ENCODE measurements at regions not wholly inside any gene's neighbourhood (a gene's known extent, or its start where the extent isn't known, plus 50 kb on each side); places are given as distances from the start of the nearest gene placed in this dataset.

DNA sequence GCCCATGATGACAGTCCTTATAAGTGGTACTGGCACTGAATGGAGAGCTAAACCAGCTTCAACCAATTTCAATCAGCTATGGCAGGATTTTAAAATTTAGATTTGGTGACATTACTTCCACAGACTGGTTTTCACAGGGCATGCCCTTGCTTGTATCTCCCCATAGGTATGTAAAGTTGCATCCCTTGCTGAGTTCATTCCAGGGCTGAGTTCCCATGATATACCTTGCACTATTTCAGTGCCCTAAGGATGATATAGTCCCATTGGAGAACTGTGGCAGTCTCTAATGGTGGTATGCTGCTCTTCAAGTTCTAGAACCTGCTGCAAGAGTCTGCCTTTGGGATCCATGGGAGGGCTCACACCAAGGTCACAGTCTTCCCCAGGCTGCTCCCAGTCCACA is 232.7 kb upstream of the MOCS1 start:
- H3K9me3 ChIP-seq = no peaks in the 10 kb centered on the region
- ATAC-seq (no peak), DNase-seq (no peak)
- no peaks in the 10 kb centered on the region for H3K36me3 ChIP-seq (replicated peaks in 1 of 2; ENCODE audit: insufficient read depth in 1 of 2, low read depth in 2 of 2)
- no peak for TF ChIP-seq POLR2A (IDR thresholded peaks at IDR 0.05)
- TF ChIP-seq, protein P1, sequence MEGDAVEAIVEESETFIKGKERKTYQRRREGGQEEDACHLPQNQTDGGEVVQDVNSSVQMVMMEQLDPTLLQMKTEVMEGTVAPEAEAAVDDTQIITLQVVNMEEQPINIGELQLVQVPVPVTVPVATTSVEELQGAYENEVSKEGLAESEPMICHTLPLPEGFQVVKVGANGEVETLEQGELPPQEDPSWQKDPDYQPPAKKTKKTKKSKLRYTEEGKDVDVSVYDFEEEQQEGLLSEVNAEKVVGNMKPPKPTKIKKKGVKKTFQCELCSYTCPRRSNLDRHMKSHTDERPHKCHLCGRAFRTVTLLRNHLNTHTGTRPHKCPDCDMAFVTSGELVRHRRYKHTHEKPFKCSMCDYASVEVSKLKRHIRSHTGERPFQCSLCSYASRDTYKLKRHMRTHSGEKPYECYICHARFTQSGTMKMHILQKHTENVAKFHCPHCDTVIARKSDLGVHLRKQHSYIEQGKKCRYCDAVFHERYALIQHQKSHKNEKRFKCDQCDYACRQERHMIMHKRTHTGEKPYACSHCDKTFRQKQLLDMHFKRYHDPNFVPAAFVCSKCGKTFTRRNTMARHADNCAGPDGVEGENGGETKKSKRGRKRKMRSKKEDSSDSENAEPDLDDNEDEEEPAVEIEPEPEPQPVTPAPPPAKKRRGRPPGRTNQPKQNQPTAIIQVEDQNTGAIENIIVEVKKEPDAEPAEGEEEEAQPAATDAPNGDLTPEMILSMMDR (IDR thresholded peaks at IDR 0.05) = no peak
- no peaks in the 10 kb centered on the region for H3K27me3 ChIP-seq
- no peak overlapping the region for H3K27ac ChIP-seq
- peaks cover 20% of the 10 kb centered on the region for H3K4me1 ChIP-seq
- intact Hi-C loops (cut with DNase I) = no loop called here
- H3K4me3 ChIP-seq = no peak overlapping the region

DNA sequence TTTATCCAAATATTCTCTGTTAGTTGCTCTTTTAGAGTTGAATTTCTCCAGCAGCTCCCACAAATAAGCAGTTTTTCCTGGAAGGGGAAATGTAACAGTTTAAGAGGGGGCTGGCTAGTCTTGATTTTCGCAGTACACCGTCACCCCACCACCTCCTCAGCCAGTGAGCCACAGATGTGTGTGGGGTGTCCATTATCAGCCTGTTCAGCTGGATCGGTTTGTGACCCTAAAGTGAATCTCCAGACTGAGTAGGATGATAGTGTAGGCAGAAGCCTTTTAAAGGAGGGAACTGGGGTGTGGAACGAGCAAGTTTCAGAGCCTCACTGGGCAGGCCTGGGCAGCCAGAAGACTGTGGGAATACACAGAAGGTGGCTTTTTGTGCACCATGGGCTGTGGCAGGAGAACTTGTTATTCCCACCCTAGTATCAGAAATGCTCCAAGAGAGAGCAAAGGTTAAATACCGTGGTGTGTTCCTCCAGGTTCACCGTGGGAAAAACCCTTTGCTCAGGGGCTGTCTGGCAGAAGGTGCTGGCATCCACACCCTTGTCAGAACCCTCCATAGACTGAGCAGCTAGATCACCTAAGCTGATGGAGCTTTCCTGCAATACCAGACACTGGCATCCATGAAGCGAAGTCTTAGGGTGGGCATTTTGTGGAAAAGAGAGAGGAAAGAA is 230.9 kb upstream of the MOCS1 start:
- no peaks in the 10 kb centered on the region for H3K36me3 ChIP-seq (replicated peaks in 1 of 2; ENCODE audit: insufficient read depth in 1 of 2, low read depth in 2 of 2)
- no peak overlapping the region for H3K4me3 ChIP-seq
- peak overlapping the region in 3 of 4 donors; percentile 24 to 52 (median 24) for H3K27ac ChIP-seq
- ATAC-seq (peak; percentile 79), DNase-seq (peak; percentile 41 to 68 (median 49))
- no peaks in the 10 kb centered on the region for H3K27me3 ChIP-seq
- WGBS, 2 donors = 56 to 57% methylated on average over 6 to 7 of the region's 7 CpGs
- intact Hi-C loops (cut with DNase I) = no loop called here
- H3K9me3 ChIP-seq = no peaks in the 10 kb centered on the region
- H3K4me1 ChIP-seq = peaks cover 20% of the 10 kb centered on the region
- no peak for TF ChIP-seq POLR2A (IDR thresholded peaks at IDR 0.05)
- TF ChIP-seq, protein P1 (IDR thresholded peaks at IDR 0.05) = no peak

DNA sequence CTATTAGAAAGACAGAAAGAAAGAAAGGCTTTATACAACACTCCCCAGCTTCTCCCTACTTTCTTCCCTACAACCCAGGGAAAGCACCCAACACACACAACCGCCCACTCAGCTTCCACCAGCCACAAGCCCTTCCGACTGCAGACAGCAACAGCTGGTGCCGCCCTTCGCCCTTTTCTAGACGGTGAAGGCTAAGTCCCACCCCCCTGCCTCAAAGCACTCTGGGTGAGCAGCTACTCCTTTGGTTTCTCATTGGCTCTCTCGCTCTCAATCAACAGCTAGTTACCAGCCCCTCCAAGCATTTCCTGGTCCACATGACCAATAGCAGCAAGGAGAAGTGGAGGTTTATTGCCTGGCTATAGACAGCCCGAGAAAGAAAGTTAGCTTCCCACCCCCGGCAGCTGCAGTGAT is 230.1 kb upstream of the MOCS1 start:
- no peak overlapping the region for H3K4me3 ChIP-seq
- H3K36me3 ChIP-seq (replicated peaks in 1 of 2; ENCODE audit: insufficient read depth in 1 of 2, low read depth in 2 of 2) = no peaks in the 10 kb centered on the region
- H3K27ac ChIP-seq = no peak overlapping the region
- DNase-seq = no peak
- intact Hi-C loops (cut with DNase I) = no loop called here
- WGBS, 2 donors = 87 to 91% methylated on average over 8 of the region's 8 CpGs
- no peaks in the 10 kb centered on the region for H3K9me3 ChIP-seq
- no peaks in the 10 kb centered on the region for H3K27me3 ChIP-seq
- no peak for ATAC-seq
- TF ChIP-seq, protein P1 (IDR thresholded peaks at IDR 0.05) = no peak
- no peak for TF ChIP-seq POLR2A (IDR thresholded peaks at IDR 0.05)
- H3K4me1 ChIP-seq = peaks cover 20% of the 10 kb centered on the region

DNA sequence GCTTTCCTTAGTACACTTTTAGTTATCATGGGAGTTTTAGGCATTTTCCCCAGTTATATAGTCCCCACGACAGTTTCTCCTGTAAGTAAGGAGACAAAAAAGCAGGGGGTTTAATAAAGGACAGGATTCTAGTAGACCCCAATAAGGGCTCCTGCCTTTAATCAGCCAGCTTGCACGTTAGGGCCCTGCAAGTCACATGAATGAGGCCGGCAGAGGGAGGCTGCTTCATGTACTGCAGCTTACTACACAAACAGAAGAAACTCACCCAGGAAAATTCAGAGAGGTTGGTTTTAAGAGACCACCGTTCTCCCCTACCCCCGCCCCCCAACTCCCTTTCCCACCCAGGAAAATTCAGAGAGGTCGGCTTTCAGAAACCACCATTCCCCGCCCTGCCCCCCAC is 229.7 kb upstream of the MOCS1 start:
- intact Hi-C loops (cut with DNase I) = no loop called here
- WGBS, 2 donors = 88 to 90% methylated on average over 6 to 7 of the region's 7 CpGs

More for the DNA sequence above, 229.7 kb upstream of the MOCS1 start:
- Histone ChIP-seq H3K9me3 (no peaks in the 10 kb centered on the region), H3K36me3 (replicated peaks in 1 of 2; ENCODE audit: insufficient read depth in 1 of 2, low read depth in 2 of 2) (no peaks in the 10 kb centered on the region), H3K4me3 (no peak overlapping the region), H3K27me3 (no peaks in the 10 kb centered on the region), H3K4me1 (peaks cover 20% of the 10 kb centered on the region), H3K27ac (no peak overlapping the region)
- ATAC-seq (no peak), DNase-seq (no peak)
- TF ChIP-seq POLR2A (IDR thresholded peaks at IDR 0.05) = no peak
- TF ChIP-seq, protein P1 (IDR thresholded peaks at IDR 0.05) = no peak
